Right cardiac atrium (tissue), 5 donors: ENCODE measurements at regions not wholly inside any gene's neighbourhood (a gene's known extent, or its start where the extent isn't known, plus 50 kb on each side); places are given as distances from the start of the nearest gene placed in this dataset.

Experiments
- ATAC-seq, 2 donors: fragments of 200-7000 bp; cut with Tn5 transposase; one replicate each; pipeline versions ENCODE4 v1.8.0 to v1.9.1; 2020; ENCODE audit warnings: moderate library complexity in 2 of 2, mild to moderate bottlenecking in 1 of 2
- DNase-seq, 3 donors: peaks; one replicate each; pipeline ENCODE4 v3.0.0-alpha.2; 2020
- H3K27ac ChIP-seq: one replicate; pipeline ENCODE4 v1.5.1; 2013; ENCODE audit warnings: mild to moderate bottlenecking, low read length, control low read depth, moderate library complexity
- H3K27me3 ChIP-seq: one replicate; pipeline ENCODE4 v1.6.1; 2013; ENCODE audit not compliant: control insufficient read depth, insufficient read depth
- H3K4me1 ChIP-seq: one replicate; pipeline ENCODE4 v1.6.1; 2013; ENCODE audit warnings: low read length; ENCODE audit not compliant: control insufficient read depth, insufficient read depth
- H3K4me3 ChIP-seq: one replicate; pipeline ENCODE4 v1.5.1; 2013; ENCODE audit warnings: low read length, control low read depth
- H3K9me3 ChIP-seq: one replicate; pipeline ENCODE4 v1.6.1; 2013; ENCODE audit warnings: low read length; ENCODE audit not compliant: control insufficient read depth
- WGBS: extraction: QIAGEN DNeasy Blood & Tissue Kit; methylation state at CpG from one replicate; pipeline ENCODE4 v1.1.7; 2013; 5-methylcytosine and 5-hydroxymethylcytosine counted together
- intact Hi-C, 4 donors: fragments of 100-400 bp; cut with DNase I; formaldehyde crosslinking; loops; one replicate each; pipeline versions ENCODE4 v1.11.0 to v1.14.0; 2022 to 2023
- donor health status: healthy with polysubstance abuse.
- donor health status: DM: no; HTN: yes; CAD: no.
- donor health status: DM: no; HTN: no; CAD: no.
- donor health status: DM: no; HTN: yes; CAD: no; lungs with severe emphysema.
- donor health status: DM: yes; HTN: yes; CAD: no.

GRCh38 chr11:92765082-92765840 lies 204.2 kb upstream of the MTNR1B start:
- Histone ChIP-seq H3K4me3 (no peak overlapping the region), H3K4me1 (peaks cover 9% of the 10 kb centered on the region)
- DNase-seq = no peak

GRCh38 chr11:92765965-92766371 lies 203.5 kb upstream of the MTNR1B start:
- ATAC-seq (peak; percentile 78 to 89), DNase-seq (peak; percentile 41 to 61 (median 61))
- Histone ChIP-seq H3K9me3 (no peaks in the 10 kb centered on the region), H3K4me3 (peak overlapping the region; percentile 31), H3K27me3 (no peaks in the 10 kb centered on the region), H3K27ac (peak overlapping the region; percentile 37), H3K4me1 (peaks cover 9% of the 10 kb centered on the region)
- intact Hi-C loops = no loop called here
- WGBS = 5% methylated on average over 10 of the region's 10 CpGs

More at GRCh38 chr11:92765082-92765840, 204.2 kb upstream of the MTNR1B start:
- Histone ChIP-seq H3K27ac (no peak overlapping the region), H3K27me3 (no peaks in the 10 kb centered on the region), H3K9me3 (no peaks in the 10 kb centered on the region)
- intact Hi-C loops = no loop called here
- no peak for ATAC-seq
- 74% methylated on average over 9 of the region's 9 CpGs for WGBS

- H3K27ac ChIP-seq = no peak overlapping the region
- no peak overlapping the region for H3K4me3 ChIP-seq
- ATAC-seq (no peak), DNase-seq (no peak)
- intact Hi-C loops = no loop called here
- H3K9me3 ChIP-seq = no peaks in the 10 kb centered on the region
- WGBS = 65% methylated on average over 7 of the region's 7 CpGs
- no peaks in the 10 kb centered on the region for H3K27me3 ChIP-seq
- peaks cover 9% of the 10 kb centered on the region for H3K4me1 ChIP-seq
Measured at GRCh38 chr11:92766698-92767097, 202.8 kb upstream of the MTNR1B start.

GRCh38 chr11:92767416-92767815 lies 202.0 kb upstream of the MTNR1B start:
- Histone ChIP-seq H3K27ac (no peak overlapping the region), H3K4me1 (peaks cover 9% of the 10 kb centered on the region), H3K27me3 (no peaks in the 10 kb centered on the region), H3K9me3 (no peaks in the 10 kb centered on the region), H3K4me3 (no peak overlapping the region)
- intact Hi-C loops = no loop called here
- DNase-seq (no peak), ATAC-seq (no peak)
- 59% methylated on average over 1 of the region's 1 CpG for WGBS

- WGBS = 74% methylated on average over 5 of the region's 5 CpGs
Measured at GRCh38 chr11:92768121-92768840, 201.2 kb upstream of the MTNR1B start.

GRCh38 chr11:92769112-92769511 lies 200.3 kb upstream of the MTNR1B start:
- H3K4me3 ChIP-seq = no peak overlapping the region
- intact Hi-C loops = no loop called here
- ATAC-seq (peak in 1 of 2 donors; percentile 66), DNase-seq (no peak)
- WGBS = 42% methylated on average over 2 of the region's 2 CpGs
- H3K27ac ChIP-seq = no peak overlapping the region
- H3K9me3 ChIP-seq = no peaks in the 10 kb centered on the region
- H3K27me3 ChIP-seq = no peaks in the 10 kb centered on the region
- peaks cover 9% of the 10 kb centered on the region for H3K4me1 ChIP-seq

More at GRCh38 chr11:92768121-92768840, 201.2 kb upstream of the MTNR1B start:
- no peak for DNase-seq
- Histone ChIP-seq H3K4me1 (peaks cover 9% of the 10 kb centered on the region), H3K4me3 (no peak overlapping the region), H3K9me3 (no peaks in the 10 kb centered on the region), H3K27ac (no peak overlapping the region), H3K27me3 (no peaks in the 10 kb centered on the region)
- intact Hi-C loops = no loop called here
- ATAC-seq = no peak

- DNase-seq (no peak), ATAC-seq (peak; percentile 64 to 69)
- intact Hi-C loops = no loop called here
- no peak overlapping the region for H3K4me3 ChIP-seq
- no peak overlapping the region for H3K27ac ChIP-seq
- peaks cover 9% of the 10 kb centered on the region for H3K4me1 ChIP-seq
- H3K27me3 ChIP-seq = no peaks in the 10 kb centered on the region
- H3K9me3 ChIP-seq = no peaks in the 10 kb centered on the region
- 70% methylated on average over 7 of the region's 7 CpGs for WGBS
Measured at GRCh38 chr11:92770419-92770818, 199.0 kb upstream of the MTNR1B start.

- WGBS = 78% methylated on average over 9 of the region's 9 CpGs
- DNase-seq (no peak), ATAC-seq (no peak)
- H3K27ac ChIP-seq = no peak overlapping the region
- H3K4me3 ChIP-seq = no peak overlapping the region
- H3K27me3 ChIP-seq = no peaks in the 10 kb centered on the region
- intact Hi-C loops = no loop called here
- no peaks in the 10 kb centered on the region for H3K9me3 ChIP-seq
- H3K4me1 ChIP-seq = peaks cover 6% of the 10 kb centered on the region
Measured at GRCh38 chr11:92770981-92771380, 198.5 kb upstream of the MTNR1B start.

- intact Hi-C loops = no loop called here
- no peak overlapping the region for H3K27ac ChIP-seq
- WGBS = 87% methylated on average over 3 of the region's 3 CpGs
- DNase-seq = no peak
- H3K9me3 ChIP-seq = no peaks in the 10 kb centered on the region
- no peak for ATAC-seq
- H3K4me1 ChIP-seq = peaks cover 4% of the 10 kb centered on the region
- no peaks in the 10 kb centered on the region for H3K27me3 ChIP-seq
- no peak overlapping the region for H3K4me3 ChIP-seq
Measured at GRCh38 chr11:92771701-92772100, 197.8 kb upstream of the MTNR1B start.

- intact Hi-C loops = no loop called here
- ATAC-seq = no peak
- Histone ChIP-seq H3K27ac (no peak overlapping the region), H3K4me3 (no peak overlapping the region), H3K27me3 (no peaks in the 10 kb centered on the region), H3K9me3 (no peaks in the 10 kb centered on the region), H3K4me1 (no peaks in the 10 kb centered on the region)
- WGBS = 96% methylated on average over 2 of the region's 2 CpGs
- DNase-seq = no peak
Measured at GRCh38 chr11:92775003-92775676, 194.3 kb upstream of the MTNR1B start.

- Histone ChIP-seq H3K27ac (no peak overlapping the region), H3K4me1 (no peaks in the 10 kb centered on the region), H3K4me3 (no peak overlapping the region), H3K9me3 (no peaks in the 10 kb centered on the region), H3K27me3 (no peaks in the 10 kb centered on the region)
- ATAC-seq (peak; percentile 70 to 81), DNase-seq (no peak)
- WGBS = 46% methylated on average over 2 of the region's 2 CpGs
- intact Hi-C loops = no loop called here
Measured at GRCh38 chr11:92776676-92777075, 192.8 kb upstream of the MTNR1B start.
